ENCODE measurements at regions not wholly inside any gene's neighbourhood (a gene's known extent, or its start where the extent isn't known, plus 50 kb on each side); places are given as distances from the start of the nearest gene placed in this dataset.

DNA sequence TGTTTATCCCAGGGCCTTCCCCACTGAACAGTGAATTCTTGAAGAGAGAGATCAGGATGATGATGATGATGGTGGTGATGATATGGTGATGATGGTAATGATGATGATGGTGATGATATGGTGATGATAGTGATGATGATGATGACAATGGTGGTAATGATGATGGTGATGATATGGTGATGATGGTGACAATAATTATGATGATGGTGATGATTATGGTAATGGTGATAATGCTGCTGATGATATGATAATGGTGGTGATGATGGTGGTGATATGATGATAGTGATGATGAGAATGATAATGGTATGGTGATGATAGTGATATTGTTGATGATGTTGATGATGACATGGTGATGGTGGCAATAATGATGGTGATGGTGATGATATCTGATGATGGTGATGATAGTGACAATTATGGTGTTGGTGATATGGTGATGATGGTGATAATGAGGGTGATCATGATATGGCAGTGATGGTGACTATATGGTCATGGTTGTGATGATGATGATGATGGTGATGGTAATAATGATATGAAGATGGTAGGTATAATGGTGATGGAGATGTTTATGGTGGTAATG is 99.9 kb downstream of the HAPSTR1 start:
- no peaks in the 10 kb centered on the region for H3K9me2 ChIP-seq (ENCODE audit: insufficient read depth)
- no peaks in the 10 kb centered on the region for H3F3A ChIP-seq (ENCODE audit: insufficient read depth)
- H3K27me3 ChIP-seq (replicated peaks; ENCODE audit: insufficient read depth): no peaks in the 10 kb centered on the region
- no peak overlapping the region for H2AFZ ChIP-seq
- H4K20me1 ChIP-seq (ENCODE audit: insufficient read depth): no peaks in the 10 kb centered on the region
- no peak overlapping the region for H3K4me3 ChIP-seq
- no peaks in the 10 kb centered on the region for H3K4me1 ChIP-seq (ENCODE audit: insufficient read depth)
- no peak for DNase-seq
- no peaks in the 10 kb centered on the region for H3K9me3 ChIP-seq (ENCODE audit: low read depth)
- TF ChIP-seq EZH2 (IDR thresholded peaks at IDR 0.05; ENCODE audit: insufficient read depth, poor library complexity, severe bottlenecking) (no peak), EZH2phosphoT487 (IDR thresholded peaks at IDR 0.05; ENCODE audit: insufficient read depth, low read depth) (no peak)
- no peak overlapping the region for H3K9ac ChIP-seq
- no peaks in the 10 kb centered on the region for H3K36me3 ChIP-seq (ENCODE audit: low read depth)
- no peak overlapping the region for H3K4me2 ChIP-seq (ENCODE audit: unreplicated experiment)
- no peaks in the 10 kb centered on the region for H3K79me2 ChIP-seq (ENCODE audit: insufficient read depth)
- in situ Hi-C loops (cut with MboI): no loop called here
- no peak overlapping the region for H3K27ac ChIP-seq

DNA sequence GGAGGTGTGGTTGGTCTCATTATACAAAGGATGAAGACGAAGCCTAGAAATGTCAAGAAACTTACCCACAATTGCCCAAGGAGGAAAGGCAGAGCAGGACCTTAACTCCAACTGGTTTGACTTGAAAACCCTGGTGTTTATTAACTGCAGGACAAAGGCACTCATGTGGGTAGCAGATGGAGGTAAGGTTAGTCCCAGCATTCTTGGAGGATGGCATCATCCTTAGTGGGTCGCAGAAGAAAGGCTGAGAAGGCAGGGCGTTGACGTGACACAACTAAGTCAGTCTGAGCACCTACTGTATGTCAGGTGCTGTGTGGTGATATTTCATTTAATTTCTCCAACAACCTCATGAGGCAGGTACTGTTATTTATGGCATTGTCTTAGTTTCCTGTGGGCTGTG is 101.3 kb downstream of the HAPSTR1 start:
- Histone ChIP-seq H4K20me1 (ENCODE audit: insufficient read depth) (no peaks in the 10 kb centered on the region), H3K9me2 (ENCODE audit: insufficient read depth) (no peaks in the 10 kb centered on the region), H3K4me2 (ENCODE audit: unreplicated experiment) (no peak overlapping the region), H3K27me3 (replicated peaks; ENCODE audit: insufficient read depth) (no peaks in the 10 kb centered on the region), H3K79me2 (ENCODE audit: insufficient read depth) (no peaks in the 10 kb centered on the region), H3K9ac (no peak overlapping the region), H3K9me3 (ENCODE audit: low read depth) (no peaks in the 10 kb centered on the region), H3K36me3 (ENCODE audit: low read depth) (no peaks in the 10 kb centered on the region), H3K27ac (no peak overlapping the region), H3K4me1 (ENCODE audit: insufficient read depth) (no peaks in the 10 kb centered on the region), H3F3A (ENCODE audit: insufficient read depth) (no peaks in the 10 kb centered on the region), H2AFZ (no peak overlapping the region), H3K4me3 (no peak overlapping the region)
- 0 to 4% methylated on average over 4 of the region's 4 CpGs for WGBS, 2 experiments (ENCODE audit: low coverage in 1 of 2, low lambda C conversion rate in 2 of 2, missing lambda C conversion rate in 2 of 2)
- peak; percentile 4 for DNase-seq
- TF ChIP-seq EZH2phosphoT487 (IDR thresholded peaks at IDR 0.05; ENCODE audit: insufficient read depth, low read depth) (no peak), EZH2 (IDR thresholded peaks at IDR 0.05; ENCODE audit: insufficient read depth, poor library complexity, severe bottlenecking) (no peak)
- in situ Hi-C loops (cut with MboI): no loop called here

GRCh38 chr16:9195287-9195686 is 103.8 kb downstream of the HAPSTR1 start:
- no peaks in the 10 kb centered on the region for H3K9me3 ChIP-seq (ENCODE audit: low read depth)
- no peak overlapping the region for H3K27ac ChIP-seq
- WGBS, 2 experiments (ENCODE audit: low coverage in 1 of 2, low lambda C conversion rate in 2 of 2, missing lambda C conversion rate in 2 of 2): 8 to 10% methylated on average over 5 to 6 of the region's 6 CpGs
- H3K27me3 ChIP-seq (replicated peaks; ENCODE audit: insufficient read depth): no peaks in the 10 kb centered on the region; the same call in 1 of the 2 replicates
- H3F3A ChIP-seq (ENCODE audit: insufficient read depth): no peaks in the 10 kb centered on the region
- no peak for DNase-seq
- H3K9ac ChIP-seq: no peak overlapping the region
- no peak for TF ChIP-seq EZH2 (IDR thresholded peaks at IDR 0.05; ENCODE audit: insufficient read depth, poor library complexity, severe bottlenecking)
- no peak for TF ChIP-seq EZH2phosphoT487 (IDR thresholded peaks at IDR 0.05; ENCODE audit: insufficient read depth, low read depth)
- in situ Hi-C loops (cut with MboI): no loop called here
- no peaks in the 10 kb centered on the region for H3K4me1 ChIP-seq (ENCODE audit: insufficient read depth)
- no peaks in the 10 kb centered on the region for H3K9me2 ChIP-seq (ENCODE audit: insufficient read depth)
- no peaks in the 10 kb centered on the region for H4K20me1 ChIP-seq (ENCODE audit: insufficient read depth)
- no peaks in the 10 kb centered on the region for H3K36me3 ChIP-seq (ENCODE audit: low read depth)
- no peak overlapping the region for H2AFZ ChIP-seq
- no peak overlapping the region for H3K4me2 ChIP-seq (ENCODE audit: unreplicated experiment)
- no peaks in the 10 kb centered on the region for H3K79me2 ChIP-seq (ENCODE audit: insufficient read depth)
- H3K4me3 ChIP-seq: no peak overlapping the region

DNA sequence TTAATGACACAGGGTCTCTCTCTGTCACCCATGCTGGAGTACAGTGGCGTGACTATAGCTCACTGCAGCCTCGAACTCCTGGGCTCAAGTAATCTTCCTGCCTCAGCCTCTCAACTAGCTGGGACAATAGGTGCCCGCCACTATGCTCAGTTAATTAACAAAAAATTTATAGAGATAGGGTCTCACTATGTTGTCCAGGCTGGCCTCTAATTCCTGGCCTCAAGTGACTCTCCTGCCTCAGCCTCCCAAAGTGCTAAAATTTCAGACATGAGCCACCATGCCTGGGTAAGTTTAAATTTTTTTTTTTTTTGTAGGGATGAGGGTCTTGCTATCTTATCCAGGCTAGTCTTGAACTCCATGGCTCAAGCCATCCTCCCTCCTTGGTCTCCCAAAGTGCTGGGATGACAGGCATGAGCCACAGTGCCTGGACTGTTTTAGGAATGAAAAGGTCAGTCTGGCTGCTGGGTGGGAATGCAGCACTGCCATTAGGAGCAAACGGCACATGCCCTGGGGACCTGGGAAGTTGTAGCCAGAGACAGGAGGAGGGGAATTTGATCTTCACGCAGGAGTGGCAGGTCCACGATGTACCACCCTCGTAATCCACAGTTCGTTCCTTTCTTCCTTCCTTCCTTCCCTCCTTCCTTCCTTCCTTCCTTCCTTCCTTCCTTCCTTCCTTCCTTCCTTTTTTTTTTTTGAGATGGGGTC is 106.7 kb downstream of the HAPSTR1 start:
- H3F3A ChIP-seq (ENCODE audit: insufficient read depth): no peaks in the 10 kb centered on the region
- no peaks in the 10 kb centered on the region for H3K9me3 ChIP-seq (ENCODE audit: low read depth)
- no peak for DNase-seq
- in situ Hi-C loops (cut with MboI): no loop called here
- H4K20me1 ChIP-seq (ENCODE audit: insufficient read depth): no peaks in the 10 kb centered on the region
- no peak overlapping the region for H3K4me2 ChIP-seq (ENCODE audit: unreplicated experiment)
- H3K4me3 ChIP-seq: no peak overlapping the region
- no peaks in the 10 kb centered on the region; the same call in 1 of the 2 replicates for H3K27me3 ChIP-seq (replicated peaks; ENCODE audit: insufficient read depth)
- no peaks in the 10 kb centered on the region for H3K36me3 ChIP-seq (ENCODE audit: low read depth)
- no peaks in the 10 kb centered on the region for H3K9me2 ChIP-seq (ENCODE audit: insufficient read depth)
- WGBS, 2 experiments (ENCODE audit: low coverage in 1 of 2, low lambda C conversion rate in 2 of 2, missing lambda C conversion rate in 2 of 2): 58 to 59% methylated on average over 5 to 8 of the region's 8 CpGs
- H3K9ac ChIP-seq: no peak overlapping the region
- TF ChIP-seq EZH2 (IDR thresholded peaks at IDR 0.05; ENCODE audit: insufficient read depth, poor library complexity, severe bottlenecking) (no peak), EZH2phosphoT487 (IDR thresholded peaks at IDR 0.05; ENCODE audit: insufficient read depth, low read depth) (no peak)
- no peaks in the 10 kb centered on the region for H3K79me2 ChIP-seq (ENCODE audit: insufficient read depth)
- H2AFZ ChIP-seq: no peak overlapping the region
- no peaks in the 10 kb centered on the region for H3K4me1 ChIP-seq (ENCODE audit: insufficient read depth)
- H3K27ac ChIP-seq: no peak overlapping the region
